GM10266 (cell line): ENCODE measurements at regions not wholly inside any gene's neighbourhood (a gene's known extent, or its start where the extent isn't known, plus 50 kb on each side); places are given as distances from the start of the nearest gene placed in this dataset.

ENCODE experiments used
- DNase-seq: peaks from one replicate; pipeline ENCODE4 v3.0.0; 2012; ENCODE audit errors: extremely low spot score
- TF ChIP-seq, protein P1 (sequence below): IDR thresholded peaks from 2 replicates; pipeline ENCODE4 v1.5.1; 2012; ENCODE audit warnings: mild to moderate bottlenecking, low read depth; ENCODE audit not compliant: control insufficient read depth, insufficient read depth; ENCODE audit errors: missing control alignments

DNA sequence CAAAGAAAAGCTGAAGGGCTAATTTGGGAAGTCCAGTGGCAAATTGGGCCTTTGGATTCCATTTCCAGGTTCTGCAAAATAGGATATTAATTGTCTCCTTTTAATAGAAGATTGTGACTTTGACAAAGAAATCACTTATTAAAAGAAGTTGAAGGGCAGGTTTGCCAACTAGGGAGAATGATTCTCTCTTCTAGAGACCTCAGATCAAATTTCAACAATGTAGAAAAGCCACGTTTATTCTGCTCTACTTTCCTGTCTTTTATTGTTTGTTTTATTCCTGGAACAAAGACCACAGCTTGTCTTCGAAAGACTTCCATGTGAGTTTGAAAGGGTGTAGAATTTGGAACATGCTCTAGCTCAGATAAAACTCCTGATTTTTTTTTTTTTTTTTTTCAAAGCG lies 65.5 kb upstream of the PRL start:
- DNase-seq: no peak
- TF ChIP-seq, protein P1, sequence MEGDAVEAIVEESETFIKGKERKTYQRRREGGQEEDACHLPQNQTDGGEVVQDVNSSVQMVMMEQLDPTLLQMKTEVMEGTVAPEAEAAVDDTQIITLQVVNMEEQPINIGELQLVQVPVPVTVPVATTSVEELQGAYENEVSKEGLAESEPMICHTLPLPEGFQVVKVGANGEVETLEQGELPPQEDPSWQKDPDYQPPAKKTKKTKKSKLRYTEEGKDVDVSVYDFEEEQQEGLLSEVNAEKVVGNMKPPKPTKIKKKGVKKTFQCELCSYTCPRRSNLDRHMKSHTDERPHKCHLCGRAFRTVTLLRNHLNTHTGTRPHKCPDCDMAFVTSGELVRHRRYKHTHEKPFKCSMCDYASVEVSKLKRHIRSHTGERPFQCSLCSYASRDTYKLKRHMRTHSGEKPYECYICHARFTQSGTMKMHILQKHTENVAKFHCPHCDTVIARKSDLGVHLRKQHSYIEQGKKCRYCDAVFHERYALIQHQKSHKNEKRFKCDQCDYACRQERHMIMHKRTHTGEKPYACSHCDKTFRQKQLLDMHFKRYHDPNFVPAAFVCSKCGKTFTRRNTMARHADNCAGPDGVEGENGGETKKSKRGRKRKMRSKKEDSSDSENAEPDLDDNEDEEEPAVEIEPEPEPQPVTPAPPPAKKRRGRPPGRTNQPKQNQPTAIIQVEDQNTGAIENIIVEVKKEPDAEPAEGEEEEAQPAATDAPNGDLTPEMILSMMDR: no peak

DNA sequence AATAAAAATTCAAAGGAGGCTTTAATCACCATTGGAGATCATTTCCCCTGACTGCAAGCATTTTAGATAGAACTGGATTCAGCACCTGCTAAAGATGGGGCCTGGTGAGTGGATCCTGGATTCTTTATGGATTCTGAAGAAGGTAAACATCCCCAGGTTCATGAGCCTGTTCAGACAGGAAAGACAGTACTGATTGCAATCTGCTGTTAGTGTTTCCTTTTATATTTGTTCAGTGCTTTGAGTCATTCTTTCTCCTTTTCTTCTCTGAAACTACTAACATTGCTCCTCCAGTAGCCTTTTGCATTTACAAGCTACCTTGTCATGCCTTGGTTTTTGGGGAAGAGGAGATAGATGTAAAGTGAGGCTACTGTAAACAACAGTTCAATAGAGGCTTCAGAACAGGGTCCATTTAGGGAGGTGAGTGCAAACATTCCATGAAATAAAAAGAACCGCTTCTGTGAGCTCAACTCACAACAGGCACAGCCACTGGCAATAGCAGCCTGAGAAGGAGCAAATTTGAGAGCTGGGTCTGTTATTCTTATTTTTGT lies 66.4 kb upstream of the PRL start:
- TF ChIP-seq, protein P1: no peak
- no peak for DNase-seq

DNA sequence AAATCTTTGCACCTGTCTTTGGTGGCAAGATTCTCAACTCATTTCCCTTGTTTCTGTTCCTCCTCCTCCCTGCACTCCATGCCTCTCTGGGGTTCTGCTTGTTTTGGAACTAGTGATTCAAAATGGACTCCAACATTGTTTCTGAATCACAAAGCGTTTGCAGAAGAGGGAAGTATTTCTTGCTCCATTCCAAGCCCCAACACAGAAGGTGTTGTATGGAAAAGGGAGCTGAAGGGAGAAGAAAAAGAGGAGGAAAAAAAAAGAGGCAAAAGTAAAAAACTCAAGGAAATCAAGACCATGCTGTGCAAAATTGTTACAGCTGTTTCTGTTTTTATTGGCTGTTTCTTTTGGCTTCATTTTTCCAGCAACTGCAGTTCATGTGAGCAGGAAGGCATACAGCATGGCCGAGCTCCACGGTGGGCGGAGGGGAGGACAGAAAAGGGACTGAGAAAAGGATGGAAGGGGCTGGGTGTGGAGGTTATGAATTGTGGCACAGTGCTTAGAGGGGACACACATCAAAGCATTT lies 66.9 kb upstream of the PRL start:
- no peak for DNase-seq
- TF ChIP-seq, protein P1: no peak

GRCh38 chr6:22364306-22364705 lies 67.5 kb upstream of the PRL start:
- DNase-seq: no peak
- TF ChIP-seq, protein P1: no peak

DNA sequence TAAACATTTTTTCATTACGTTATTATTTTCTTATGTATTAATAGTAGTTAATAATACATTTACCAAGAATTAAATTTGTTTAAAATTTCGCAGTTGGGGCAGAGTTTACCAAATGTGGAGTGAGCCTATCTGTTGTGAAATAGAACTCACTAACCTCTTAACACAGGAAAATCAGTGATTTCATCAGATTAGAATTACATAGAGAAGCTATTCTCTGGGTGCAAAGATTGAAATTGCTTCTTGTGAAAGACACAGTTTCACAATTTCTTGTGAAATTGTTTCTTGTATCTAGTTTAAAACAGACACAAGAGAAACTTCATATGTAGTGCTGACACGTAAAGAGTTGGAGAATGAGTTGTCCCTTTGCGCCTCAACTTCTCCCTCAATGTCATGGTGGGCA lies 69.4 kb upstream of the PRL start:
- no peak for DNase-seq
- TF ChIP-seq, protein P1: no peak

- TF ChIP-seq, protein P1: no peak
- no peak for DNase-seq
Observed at GRCh38 chr6:22367346-22367745, 70.5 kb upstream of the PRL start.

DNA sequence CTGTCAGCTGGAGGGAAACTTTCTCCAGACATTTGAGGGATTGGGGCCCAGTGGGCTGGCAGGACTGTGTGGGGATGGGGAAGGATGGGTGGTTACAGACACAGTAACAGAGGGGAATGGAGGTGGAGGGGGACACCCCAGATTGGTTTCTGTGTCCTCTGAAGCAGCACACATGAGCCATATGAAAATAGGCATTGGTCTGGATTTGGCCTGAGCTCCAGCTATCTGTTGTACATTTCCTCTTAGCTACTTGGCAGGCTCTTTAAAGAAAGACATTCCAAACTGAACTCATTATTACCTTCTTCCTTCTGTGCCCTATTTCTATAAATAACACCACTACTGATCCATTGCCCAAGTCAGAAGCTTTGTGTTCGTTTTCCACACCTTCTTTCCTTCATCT lies 72.0 kb upstream of the PRL start:
- no peak for DNase-seq
- TF ChIP-seq, protein P1: no peak
